IMR-90 (cell line): ENCODE measurements at regions not wholly inside any gene's neighbourhood (a gene's known extent, or its start where the extent isn't known, plus 50 kb on each side); places are given as distances from the start of the nearest gene placed in this dataset.

Experiments used
- ATAC-seq: fragments of 200-7000 bp; cut with Tn5 transposase; 2 replicates; pipeline ENCODE4 v1.9.1; 2020; ENCODE audit warnings: low read depth, mild to moderate bottlenecking, moderate library complexity
- BruUV-seq: library from RNA; stranded (reverse); fragments of 400-500 nt; replicated peaks from 2 replicates; lab custom pipeline; 2021; lab: Mats Ljungman, UMichigan
- CTCF ChIA-PET: fragments of 300-600 bp; formaldehyde crosslinking; extraction: SDS; loops from one replicate; lab custom pipeline; 2021; ENCODE audit warnings: antibody characterized with exemption; lab: Yijun Ruan, JAX
- POLR2A ChIA-PET: fragments of 300-600 bp; sonication (Branson Sonifier 250); formaldehyde crosslinking; loops from one replicate; lab custom pipeline; 2022; ENCODE audit warnings: antibody characterized with exemption; ENCODE audit not compliant: unreplicated experiment; lab: Charles Lee
- DNase-seq: peaks from one replicate; pipeline ENCODE4 v3.0.0; 2013
- H2AFZ ChIP-seq: replicated peaks from 2 replicates; pipeline ENCODE3; 2013; ENCODE audit warnings: low read length, mild to moderate bottlenecking; ENCODE audit not compliant: poor library complexity
- H2AK5ac ChIP-seq: 2 replicates; pipeline ENCODE4 v1.6.1; 2013; ENCODE audit warnings: low read depth, low read length, inconsistent platforms
- H2AK9ac ChIP-seq: replicated peaks from 2 replicates; pipeline ENCODE3; 2013; ENCODE audit warnings: mild to moderate bottlenecking, low read depth, low read length, moderate library complexity; ENCODE audit not compliant: poor library complexity
- H2BK120ac ChIP-seq: 2 replicates; pipeline ENCODE4 v1.6.1; 2013; ENCODE audit warnings: low read depth, low read length, inconsistent platforms
- H2BK15ac ChIP-seq: 3 replicates; pipeline ENCODE4 v1.6.1; 2013; ENCODE audit warnings: low read depth, low read length, inconsistent platforms
- H2BK20ac ChIP-seq: 2 replicates; pipeline ENCODE4 v1.6.1; 2013; ENCODE audit warnings: low read depth, mild to moderate bottlenecking, inconsistent platforms, low read length, moderate library complexity
- H2BK5ac ChIP-seq: 2 replicates; pipeline ENCODE4 v1.6.1; 2013; ENCODE audit warnings: mild to moderate bottlenecking, low read depth, low read length, inconsistent platforms; ENCODE audit not compliant: poor library complexity, severe bottlenecking
- H3K14ac ChIP-seq: replicated peaks from 2 replicates; pipeline ENCODE4 v1.6.1; 2013; ENCODE audit warnings: low read depth, low read length, inconsistent platforms
- H3K18ac ChIP-seq: 2 replicates; pipeline ENCODE4 v1.6.1; 2013; ENCODE audit warnings: low read depth, low read length, control low read depth
- H3K23ac ChIP-seq: 2 replicates; pipeline ENCODE4 v1.6.1; 2013; ENCODE audit warnings: low read depth, low read length, inconsistent platforms
- H3K27ac ChIP-seq: 2 replicates; pipeline ENCODE4 v1.5.1; 2013; ENCODE audit warnings: mild to moderate bottlenecking, control low read depth, low read length; ENCODE audit not compliant: insufficient read depth
- H3K27me3 ChIP-seq: 2 replicates; pipeline ENCODE4 v1.6.1; 2013; ENCODE audit warnings: low read length; ENCODE audit not compliant: control insufficient read depth, insufficient read depth
- H3K36me3 ChIP-seq: 2 replicates; pipeline ENCODE4 v1.6.1; 2013; ENCODE audit warnings: low read length, mixed read lengths; ENCODE audit not compliant: control insufficient read depth, insufficient read depth
- H3K4ac ChIP-seq: 2 replicates; pipeline ENCODE4 v1.6.1; 2013; ENCODE audit warnings: low read depth, low read length, inconsistent platforms
- H3K4me1 ChIP-seq: 2 replicates; pipeline ENCODE4 v1.6.1; 2013; ENCODE audit warnings: low read length, mixed read lengths; ENCODE audit not compliant: control insufficient read depth, insufficient read depth
- H3K4me2 ChIP-seq: 2 replicates; pipeline ENCODE4 v1.6.1; 2013; ENCODE audit warnings: low read depth, mild to moderate bottlenecking, control low read depth, low read length, moderate library complexity
- H3K4me3 ChIP-seq: 2 replicates; pipeline ENCODE4 v1.5.1; 2013; ENCODE audit warnings: low read depth, mild to moderate bottlenecking, control low read depth, low read length, moderate library complexity; ENCODE audit not compliant: insufficient read depth
- H3K56ac ChIP-seq: 2 replicates; pipeline ENCODE4 v1.6.1; 2013; ENCODE audit warnings: low read length, inconsistent platforms; ENCODE audit not compliant: insufficient read depth; ENCODE audit errors: extremely low read depth
- H3K79me1 ChIP-seq, 2 experiments: 2 replicates each; pipeline ENCODE4 v1.6.1; 2013; ENCODE audit warnings: low read length in 2 of 2, inconsistent platforms in 1 of 2, low read depth in 1 of 2
- H3K9ac ChIP-seq: 2 replicates; pipeline ENCODE4 v1.6.1; 2013; ENCODE audit warnings: low read depth, low read length, control low read depth
- H3K9me1 ChIP-seq: 2 replicates; pipeline ENCODE4 v1.6.1; 2013; ENCODE audit warnings: low read length, inconsistent platforms; ENCODE audit not compliant: insufficient read depth
- H3K9me3 ChIP-seq: 2 replicates; pipeline ENCODE4 v1.6.1; 2013; ENCODE audit warnings: low read length; ENCODE audit not compliant: control insufficient read depth, insufficient read depth
- H4K20me1 ChIP-seq: 2 replicates; pipeline ENCODE4 v1.6.1; 2013; ENCODE audit warnings: low read length, inconsistent platforms; ENCODE audit not compliant: insufficient read depth
- H4K5ac ChIP-seq: 2 replicates; pipeline ENCODE4 v1.6.1; 2013; ENCODE audit warnings: mild to moderate bottlenecking, low read depth, low read length, control low read depth
- H4K8ac ChIP-seq, 2 experiments: 2 replicates each; pipeline ENCODE4 v1.6.1; 2013; ENCODE audit warnings: low read depth in 2 of 2, low read length in 2 of 2, control low read depth in 1 of 2, inconsistent platforms in 1 of 2
- H4K91ac ChIP-seq: 2 replicates; pipeline ENCODE4 v1.6.1; 2013; ENCODE audit warnings: low read depth, low read length, inconsistent platforms; ENCODE audit not compliant: insufficient read depth
- BHLHE40 ChIP-seq: fragments of 150-350 bp; IDR thresholded peaks from 2 replicates; pipeline ENCODE4 v1.6.1; 2016; ENCODE audit warnings: mild to moderate bottlenecking, low read depth, low read length
- CEBPB ChIP-seq: IDR thresholded peaks from 2 replicates; pipeline ENCODE4 v1.6.1; 2012; ENCODE audit warnings: low read depth, low read length, improper control_type of control experiment
- CHD1 ChIP-seq: IDR thresholded peaks from 2 replicates; pipeline ENCODE4 v1.6.1; 2012; ENCODE audit warnings: low read depth, low read length, improper control_type of control experiment
- ELK1 ChIP-seq: fragments of 150-350 bp; IDR thresholded peaks from 2 replicates; pipeline ENCODE4 v1.6.1; 2016; ENCODE audit warnings: low read depth, mild to moderate bottlenecking, low read length, moderate library complexity, borderline replicate concordance
- FOS ChIP-seq: fragments of 150-350 bp; IDR thresholded peaks from 2 replicates; pipeline ENCODE4 v1.6.1; 2016; ENCODE audit warnings: low read depth, low read length
- MAFK ChIP-seq: IDR thresholded peaks from 2 replicates; pipeline ENCODE4 v1.6.1; 2012; ENCODE audit warnings: low read depth, low read length, improper control_type of control experiment
- MAZ ChIP-seq: IDR thresholded peaks from 2 replicates; pipeline ENCODE4 v1.6.1; 2012; ENCODE audit warnings: low read depth, mild to moderate bottlenecking, low read length, improper control_type of control experiment, moderate library complexity, borderline replicate concordance
- MXI1 ChIP-seq: IDR thresholded peaks from 2 replicates; pipeline ENCODE4 v1.6.1; 2012; ENCODE audit warnings: low read depth, mild to moderate bottlenecking, low read length, moderate library complexity, borderline replicate concordance
- NFE2L2 ChIP-seq: fragments of 150-350 bp; IDR thresholded peaks from 2 replicates; pipeline ENCODE4 v1.6.1; 2016; ENCODE audit warnings: low read depth, mild to moderate bottlenecking, low read length
- POLR2A ChIP-seq: IDR thresholded peaks from 2 replicates; pipeline ENCODE4 v1.6.1; 2012; ENCODE audit warnings: mild to moderate bottlenecking, low read depth, low read length
- RAD21 ChIP-seq: IDR thresholded peaks from 2 replicates; pipeline ENCODE4 v1.6.1; 2012; ENCODE audit warnings: low read length, improper control_type of control experiment
- RCOR1 ChIP-seq: IDR thresholded peaks from 2 replicates; pipeline ENCODE4 v1.6.1; 2012; ENCODE audit warnings: mild to moderate bottlenecking, low read length, improper control_type of control experiment; ENCODE audit not compliant: insufficient replicate concordance
- RFX5 ChIP-seq: IDR thresholded peaks from 2 replicates; pipeline ENCODE4 v1.8.0; 2012; ENCODE audit warnings: low read depth, mild to moderate bottlenecking, low read length, moderate library complexity
- SMC3 ChIP-seq: fragments of 150-350 bp; IDR thresholded peaks from 2 replicates; pipeline ENCODE4 v1.6.1; 2016; ENCODE audit warnings: low read depth, mild to moderate bottlenecking, antibody characterized with exemption, low read length, moderate library complexity
- USF2 ChIP-seq: fragments of 150-350 bp; IDR thresholded peaks from 2 replicates; pipeline ENCODE4 v1.6.1; 2017; ENCODE audit warnings: mild to moderate bottlenecking, antibody characterized with exemption, low read length, low read depth
- WGBS, 2 experiments: methylation state at CpG; one replicate each; pipeline versions ENCODE4 v1.1.5 to v1.1.7; 2013; ENCODE audit warnings: missing lambda C conversion rate in 2 of 2; ENCODE audit not compliant: insufficient read length in 1 of 2; ENCODE audit errors: extremely low coverage in 2 of 2; 5-methylcytosine and 5-hydroxymethylcytosine counted together
- dilution Hi-C: fragments of 300-500 bp; cut with HindIII; formaldehyde crosslinking; loops from one replicate; pipeline ENCODE4 v1.14.3; 2018; ENCODE audit warnings: low sequenced_read_pairs; ENCODE audit not compliant: unreplicated experiment
- in situ Hi-C: fragments of 300-500 bp; cut with MboI; formaldehyde crosslinking; loops from 3 replicates; pipeline ENCODE4 v1.14.3; 2019; ENCODE audit warnings: low sequenced_read_pairs, inconsistent platforms, mixed read lengths
- intact Hi-C: fragments of 100-400 bp; cut with micrococcal nuclease; formaldehyde crosslinking; loops from 2 replicates; pipeline ENCODE4 v1.10.0; 2022
- TF ChIP-seq, protein P1 (sequence below): conservative IDR thresholded peaks from 2 replicates; pipeline ENCODE4 v1.5.1; 2012; ENCODE audit warnings: mild to moderate bottlenecking, low read depth, low read length, improper control_type of control experiment

- no peaks in the 10 kb centered on the region for H3K79me1 ChIP-seq
- H3K56ac ChIP-seq: no peak overlapping the region
- no peak for TF ChIP-seq POLR2A
- TF ChIP-seq CHD1: no peak
- TF ChIP-seq ELK1: no peak
- no peak for TF ChIP-seq RFX5
- no peak for TF ChIP-seq MAFK
- no peak for TF ChIP-seq MXI1
- no peak for TF ChIP-seq RAD21
- TF ChIP-seq, protein P1, sequence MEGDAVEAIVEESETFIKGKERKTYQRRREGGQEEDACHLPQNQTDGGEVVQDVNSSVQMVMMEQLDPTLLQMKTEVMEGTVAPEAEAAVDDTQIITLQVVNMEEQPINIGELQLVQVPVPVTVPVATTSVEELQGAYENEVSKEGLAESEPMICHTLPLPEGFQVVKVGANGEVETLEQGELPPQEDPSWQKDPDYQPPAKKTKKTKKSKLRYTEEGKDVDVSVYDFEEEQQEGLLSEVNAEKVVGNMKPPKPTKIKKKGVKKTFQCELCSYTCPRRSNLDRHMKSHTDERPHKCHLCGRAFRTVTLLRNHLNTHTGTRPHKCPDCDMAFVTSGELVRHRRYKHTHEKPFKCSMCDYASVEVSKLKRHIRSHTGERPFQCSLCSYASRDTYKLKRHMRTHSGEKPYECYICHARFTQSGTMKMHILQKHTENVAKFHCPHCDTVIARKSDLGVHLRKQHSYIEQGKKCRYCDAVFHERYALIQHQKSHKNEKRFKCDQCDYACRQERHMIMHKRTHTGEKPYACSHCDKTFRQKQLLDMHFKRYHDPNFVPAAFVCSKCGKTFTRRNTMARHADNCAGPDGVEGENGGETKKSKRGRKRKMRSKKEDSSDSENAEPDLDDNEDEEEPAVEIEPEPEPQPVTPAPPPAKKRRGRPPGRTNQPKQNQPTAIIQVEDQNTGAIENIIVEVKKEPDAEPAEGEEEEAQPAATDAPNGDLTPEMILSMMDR: no peak
- TF ChIP-seq CEBPB: no peak
- TF ChIP-seq FOS: no peak
- TF ChIP-seq SMC3: no peak
- TF ChIP-seq NFE2L2: no peak
- no peak for TF ChIP-seq USF2
- no peak for TF ChIP-seq MAZ
- no peak for TF ChIP-seq BHLHE40
- TF ChIP-seq RCOR1: no peak
- H3K9me3 ChIP-seq: no peaks in the 10 kb centered on the region
- H3K4me2 ChIP-seq: no peak overlapping the region
- H3K4me3 ChIP-seq: no peak overlapping the region
- CTCF ChIA-PET: interaction anchor here (0.6 to 1.9 kb wide), 7 partner anchors 9 to 1196 kb away, joined by 3 to 11 read pairs (median 3); no protein-coding TSS in a partner anchor
- H4K91ac ChIP-seq: no peak overlapping the region
- WGBS, 2 experiments: no CpG with 5 or more reads among the region's 1 CpG
- no peak overlapping the region for H3K9ac ChIP-seq
- no peaks in the 10 kb centered on the region for H3K9me1 ChIP-seq
- H3K23ac ChIP-seq: no peak overlapping the region
- H2AK5ac ChIP-seq: no peak overlapping the region
- H2AK9ac ChIP-seq: no peak overlapping the region
- H2BK5ac ChIP-seq: no peak overlapping the region
- no peak overlapping the region for H4K5ac ChIP-seq
- no peaks in the 10 kb centered on the region for H4K20me1 ChIP-seq
- no peak overlapping the region for H3K27ac ChIP-seq
- no peak overlapping the region for H3K18ac ChIP-seq
- dilution Hi-C loops (no loop called here), intact Hi-C loops (loop anchor here (1.0 to 10.0 kb wide), 6 partner anchors 845 to 1447 kb away; partner anchors contain the start of genes CNKSR2 and MBTPS2), in situ Hi-C loops (loop anchor here (10.0 to 25.0 kb wide), 3 partner anchors 958 to 1445 kb away; no protein-coding TSS in a partner anchor)
- H2BK120ac ChIP-seq: no peak overlapping the region
- ATAC-seq (0 out of 2 replicates have a peak, but pooled peaks have one; percentile 9), DNase-seq (no peak)
- no peak overlapping the region for H4K8ac ChIP-seq
- H2AFZ ChIP-seq: no peak overlapping the region
- peaks cover 5% of the 10 kb centered on the region for H3K27me3 ChIP-seq
- peaks cover 4% of the 10 kb centered on the region; the same call in 1 of the 2 replicates for H3K4me1 ChIP-seq
- no peak overlapping the region for H2BK15ac ChIP-seq
- no peak overlapping the region for H3K4ac ChIP-seq
- no peak overlapping the region for H2BK20ac ChIP-seq
- H3K14ac ChIP-seq: no peak overlapping the region
- no peaks in the 10 kb centered on the region for H3K36me3 ChIP-seq
- no TSS peak for BruUV-seq
- POLR2A ChIA-PET: no interaction called here
These were observed 263.0 kb upstream of the RPS6KA3 start for GRCh38 chrX:20529711-20530110.
